HEK293 (cell line): ENCODE measurements at regions not wholly inside any gene's neighbourhood (a gene's known extent, or its start where the extent isn't known, plus 50 kb on each side); places are given as distances from the start of the nearest gene placed in this dataset.

Experiments
- CTCF ChIA-PET: fragments of 350-600 bp; formaldehyde crosslinking; extraction: SDS; loops from one replicate; lab custom pipeline; 2021; ENCODE audit warnings: antibody characterized with exemption; lab: Yijun Ruan, JAX
- POLR2A ChIA-PET: fragments of 300-600 bp; formaldehyde crosslinking; extraction: SDS; loops from one replicate; lab custom pipeline; 2020; ENCODE audit warnings: antibody characterized with exemption, inconsistent platforms; lab: Yijun Ruan, JAX
- H3K27ac ChIP-seq: fragments of 200-500 bp; sonication (Bioruptor generic); 2 replicates; pipeline ENCODE4 v1.5.1; 2014; ENCODE audit warnings: low read depth, low read length, control low read depth, inconsistent platforms; ENCODE audit errors: extremely low read depth
- H3K36me3 ChIP-seq, 2 experiments: fragments of 200-500 bp in 1 of 2; sonication (Bioruptor generic) in 1 of 2; 1 replicate in 1 of 2; 2 replicates in 1 of 2; pipeline ENCODE4 v1.5.1; 2014 to 2017; ENCODE audit warnings: inconsistent platforms in 2 of 2, low read length in 2 of 2; ENCODE audit not compliant: control insufficient read depth in 2 of 2, insufficient read depth in 1 of 2
- H3K4me1 ChIP-seq: fragments of 200-500 bp; sonication (Bioruptor generic); 2 replicates; pipeline ENCODE4 v1.5.1; 2014; ENCODE audit warnings: mild to moderate bottlenecking, low read length, inconsistent platforms; ENCODE audit not compliant: control insufficient read depth, insufficient read depth
- H3K4me3 ChIP-seq: 2 replicates; pipeline ENCODE4 v1.5.1; 2011; ENCODE audit warnings: low read depth, mild to moderate bottlenecking, control low read depth, low read length, moderate library complexity
- H3K9me3 ChIP-seq: fragments of 200-500 bp; sonication (Bioruptor generic); 2 replicates; pipeline ENCODE4 v1.5.1; 2014; ENCODE audit warnings: low read depth, low read length, inconsistent platforms; ENCODE audit not compliant: control insufficient read depth, insufficient read depth
- BCL11B ChIP-seq: fragments of 450-650 bp; formaldehyde crosslinking; IDR thresholded peaks from 2 replicates; pipeline ENCODE4 v1.5.1; 2016; ENCODE audit warnings: low read depth, missing biosample characterization, missing genetic modification characterization
- GFI1B ChIP-seq: fragments of 450-650 bp; formaldehyde crosslinking; IDR thresholded peaks from 2 replicates; pipeline ENCODE4 v1.5.1; 2016; ENCODE audit warnings: missing biosample characterization, missing genetic modification characterization
- KLF8 ChIP-seq: fragments of 450-650 bp; formaldehyde crosslinking; IDR thresholded peaks from 2 replicates; pipeline ENCODE4 v1.5.1; 2016; ENCODE audit warnings: missing biosample characterization, missing genetic modification characterization
- KLF9 ChIP-seq: fragments of 450-650 bp; formaldehyde crosslinking; IDR thresholded peaks from 2 replicates; pipeline ENCODE4 v1.5.1; 2016; ENCODE audit warnings: missing biosample characterization, missing genetic modification characterization, low read depth
- PRDM4 ChIP-seq: fragments of 450-650 bp; formaldehyde crosslinking; IDR thresholded peaks from 2 replicates; pipeline ENCODE4 v1.5.1; 2017; ENCODE audit warnings: missing biosample characterization, missing genetic modification characterization
- ZBTB20 ChIP-seq: fragments of 450-650 bp; formaldehyde crosslinking; IDR thresholded peaks from 2 replicates; pipeline ENCODE4 v1.5.1; 2016; ENCODE audit warnings: missing biosample characterization, missing genetic modification characterization
- ZBTB26 ChIP-seq: fragments of 450-650 bp; formaldehyde crosslinking; optimal IDR thresholded peaks from 2 replicates; pipeline ENCODE3; 2016; ENCODE audit warnings: missing biosample characterization, mild to moderate bottlenecking, missing genetic modification characterization
- ZBTB8A ChIP-seq: fragments of 450-650 bp; formaldehyde crosslinking; IDR thresholded peaks from 2 replicates; pipeline ENCODE4 v1.5.1; 2016; ENCODE audit warnings: missing biosample characterization, missing genetic modification characterization
- ZNF16 ChIP-seq: fragments of 450-650 bp; formaldehyde crosslinking; IDR thresholded peaks from 2 replicates; pipeline ENCODE4 v1.5.1; 2016; ENCODE audit warnings: low read depth, missing biosample characterization, missing genetic modification characterization
- ZNF184 ChIP-seq: fragments of 450-650 bp; IDR thresholded peaks from 2 replicates; pipeline ENCODE4 v1.5.1; 2018; ENCODE audit warnings: missing biosample characterization, mild to moderate bottlenecking, missing genetic modification characterization
- ZNF324 ChIP-seq: fragments of 450-650 bp; formaldehyde crosslinking; IDR thresholded peaks from 2 replicates; pipeline ENCODE4 v1.5.1; 2016; ENCODE audit warnings: missing biosample characterization, missing genetic modification characterization
- ZNF560 ChIP-seq: fragments of 450-650 bp; formaldehyde crosslinking; IDR thresholded peaks from 2 replicates; pipeline ENCODE4 v1.5.1; 2017; ENCODE audit warnings: missing biosample characterization, missing genetic modification characterization, borderline replicate concordance
- ZNF585B ChIP-seq: fragments of 450-650 bp; formaldehyde crosslinking; IDR thresholded peaks from 2 replicates; pipeline ENCODE4 v1.5.1; 2016; ENCODE audit warnings: missing biosample characterization, missing genetic modification characterization
- ZNF707 ChIP-seq: fragments of 450-650 bp; formaldehyde crosslinking; IDR thresholded peaks from 2 replicates; pipeline ENCODE4 v1.5.1; 2016; ENCODE audit warnings: missing biosample characterization, missing genetic modification characterization
- TF ChIP-seq, protein P1 (sequence below): fragments of 450-650 bp; IDR thresholded peaks from 2 replicates; pipeline ENCODE4 v1.5.1; 2018; ENCODE audit warnings: missing biosample characterization, mild to moderate bottlenecking, missing genetic modification characterization
- TF ChIP-seq, protein P2 (sequence below): fragments of 450-650 bp; formaldehyde crosslinking; IDR thresholded peaks from 2 replicates; pipeline ENCODE4 v1.5.1; 2016; ENCODE audit warnings: missing biosample characterization, missing genetic modification characterization, low read depth

DNA sequence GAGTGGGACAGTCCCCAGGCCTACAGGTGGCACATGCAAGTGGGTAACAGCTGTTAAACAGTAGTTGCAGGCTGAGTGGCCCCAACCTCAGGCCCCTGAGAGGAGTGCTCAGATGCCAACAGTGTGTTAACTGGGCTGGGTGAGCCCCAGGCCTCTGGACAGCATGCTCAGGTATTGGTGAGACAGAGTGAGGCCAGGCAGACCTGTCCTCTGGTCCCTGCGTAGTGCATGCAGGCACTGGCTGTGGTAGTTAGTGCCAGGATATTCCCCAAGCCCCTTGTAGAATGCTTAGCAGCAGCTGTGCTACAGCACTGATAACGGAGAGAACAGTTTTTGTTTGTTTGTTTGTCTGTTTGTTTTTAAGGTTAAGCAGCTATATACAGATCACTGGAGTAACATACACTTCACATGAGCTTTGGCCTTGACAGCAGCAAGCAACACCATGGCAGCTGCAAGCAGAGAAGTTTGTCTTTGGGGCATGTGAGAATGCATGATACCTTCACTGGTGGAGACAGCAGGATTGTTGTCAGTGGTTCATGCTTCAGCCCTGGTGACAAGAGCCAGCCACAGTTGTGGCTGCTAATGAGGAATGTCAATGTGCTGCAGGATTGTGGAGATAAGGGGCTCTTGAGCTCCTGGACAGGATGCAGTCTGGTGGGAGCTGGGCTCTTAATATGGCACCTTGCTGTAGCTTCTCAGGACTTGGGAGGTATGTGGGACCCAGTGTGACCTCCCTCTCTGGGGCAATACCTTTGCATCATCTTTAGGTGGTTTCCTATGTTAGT lies 614.4 kb downstream of the CDH11 start:
- TF ChIP-seq ZBTB26 (tag by site-specific recombination), result no peak
- TF ChIP-seq ZNF560 (tag by site-specific recombination), result no peak
- no peak for TF ChIP-seq ZNF16 (tag by site-specific recombination)
- no peak for TF ChIP-seq PRDM4 (tag by site-specific recombination)
- no peak for TF ChIP-seq BCL11B (tag by site-specific recombination)
- TF ChIP-seq KLF9 (tag by site-specific recombination), result no peak
- TF ChIP-seq ZNF184 (tag by site-specific recombination), result no peak
- TF ChIP-seq, protein P1, sequence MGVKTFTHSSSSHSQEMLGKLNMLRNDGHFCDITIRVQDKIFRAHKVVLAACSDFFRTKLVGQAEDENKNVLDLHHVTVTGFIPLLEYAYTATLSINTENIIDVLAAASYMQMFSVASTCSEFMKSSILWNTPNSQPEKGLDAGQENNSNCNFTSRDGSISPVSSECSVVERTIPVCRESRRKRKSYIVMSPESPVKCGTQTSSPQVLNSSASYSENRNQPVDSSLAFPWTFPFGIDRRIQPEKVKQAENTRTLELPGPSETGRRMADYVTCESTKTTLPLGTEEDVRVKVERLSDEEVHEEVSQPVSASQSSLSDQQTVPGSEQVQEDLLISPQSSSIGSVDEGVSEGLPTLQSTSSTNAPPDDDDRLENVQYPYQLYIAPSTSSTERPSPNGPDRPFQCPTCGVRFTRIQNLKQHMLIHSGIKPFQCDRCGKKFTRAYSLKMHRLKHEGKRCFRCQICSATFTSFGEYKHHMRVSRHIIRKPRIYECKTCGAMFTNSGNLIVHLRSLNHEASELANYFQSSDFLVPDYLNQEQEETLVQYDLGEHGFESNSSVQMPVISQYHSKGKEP (tag by site-specific recombination), result no peak
- TF ChIP-seq ZNF585B (tag by site-specific recombination), result no peak
- TF ChIP-seq ZBTB8A (tag by site-specific recombination), result no peak
- no peak for TF ChIP-seq ZBTB20 (tag by site-specific recombination)
- TF ChIP-seq KLF8 (tag by site-specific recombination), result no peak
- TF ChIP-seq, protein P2, sequence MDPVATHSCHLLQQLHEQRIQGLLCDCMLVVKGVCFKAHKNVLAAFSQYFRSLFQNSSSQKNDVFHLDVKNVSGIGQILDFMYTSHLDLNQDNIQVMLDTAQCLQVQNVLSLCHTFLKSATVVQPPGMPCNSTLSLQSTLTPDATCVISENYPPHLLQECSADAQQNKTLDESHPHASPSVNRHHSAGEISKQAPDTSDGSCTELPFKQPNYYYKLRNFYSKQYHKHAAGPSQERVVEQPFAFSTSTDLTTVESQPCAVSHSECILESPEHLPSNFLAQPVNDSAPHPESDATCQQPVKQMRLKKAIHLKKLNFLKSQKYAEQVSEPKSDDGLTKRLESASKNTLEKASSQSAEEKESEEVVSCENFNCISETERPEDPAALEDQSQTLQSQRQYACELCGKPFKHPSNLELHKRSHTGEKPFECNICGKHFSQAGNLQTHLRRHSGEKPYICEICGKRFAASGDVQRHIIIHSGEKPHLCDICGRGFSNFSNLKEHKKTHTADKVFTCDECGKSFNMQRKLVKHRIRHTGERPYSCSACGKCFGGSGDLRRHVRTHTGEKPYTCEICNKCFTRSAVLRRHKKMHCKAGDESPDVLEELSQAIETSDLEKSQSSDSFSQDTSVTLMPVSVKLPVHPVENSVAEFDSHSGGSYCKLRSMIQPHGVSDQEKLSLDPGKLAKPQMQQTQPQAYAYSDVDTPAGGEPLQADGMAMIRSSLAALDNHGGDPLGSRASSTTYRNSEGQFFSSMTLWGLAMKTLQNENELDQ, result no peak
- no peak for TF ChIP-seq ZNF707 (tag by site-specific recombination)
- Histone ChIP-seq H3K4me3 (no peak overlapping the region), H3K36me3 (no peaks in the 10 kb centered on the region), H3K9me3 (no peaks in the 10 kb centered on the region), H3K27ac (no peak overlapping the region), H3K4me1 (no peaks in the 10 kb centered on the region)
- POLR2A ChIA-PET, result no interaction called here
- CTCF ChIA-PET, result no interaction called here

GRCh38 chr16:64499211-64499610 lies 622.7 kb downstream of the CDH11 start:
- H3K27ac ChIP-seq, result no peak overlapping the region
- TF ChIP-seq ZNF324 (tag by site-specific recombination) (no peak), GFI1B (tag by site-specific recombination) (no peak)
- TF ChIP-seq, all 188 proteins: peak for 0
- Histone ChIP-seq H3K4me1 (no peaks in the 10 kb centered on the region), H3K4me3 (no peak overlapping the region), H3K36me3 (no peaks in the 10 kb centered on the region), H3K9me3 (no peaks in the 10 kb centered on the region)
- ChIA-PET POLR2A (no interaction called here), CTCF (interaction anchor here (0.6 kb wide), 1 partner anchor 58 kb away, joined by 3 read pairs; no protein-coding TSS in a partner anchor)
